ENCODE measurements at regions not wholly inside any gene's neighbourhood (a gene's known extent, or its start where the extent isn't known, plus 50 kb on each side); places are given as distances from the start of the nearest gene placed in this dataset.
"Not testable (repeated sequence)": the region's sequence is repeated elsewhere in the genome, so short reads cannot be mapped to it uniquely, and the experiment has no call there.

- Histone ChIP-seq H3K4me1 (ENCODE audit: control insufficient read depth in 1 of 2, insufficient read depth in 1 of 2, low read depth in 1 of 2, low read length in 1 of 2) (no peaks in the 10 kb centered on the region), H3K36me3 (no peaks in the 10 kb centered on the region), H3K27ac (no peak overlapping the region), H3K4me3 (ENCODE audit: low read depth in 1 of 2, low read length in 1 of 2) (no peak overlapping the region), H3K9me3 (no peaks in the 10 kb centered on the region), H3K27me3 (no peaks in the 10 kb centered on the region)
- TF ChIP-seq CTCF (IDR thresholded peaks at IDR 0.05), result no peak
These were observed 1018.8 kb downstream of the PLA2G4A start for GRCh38 chr1:187847531-187847930.

DNA sequence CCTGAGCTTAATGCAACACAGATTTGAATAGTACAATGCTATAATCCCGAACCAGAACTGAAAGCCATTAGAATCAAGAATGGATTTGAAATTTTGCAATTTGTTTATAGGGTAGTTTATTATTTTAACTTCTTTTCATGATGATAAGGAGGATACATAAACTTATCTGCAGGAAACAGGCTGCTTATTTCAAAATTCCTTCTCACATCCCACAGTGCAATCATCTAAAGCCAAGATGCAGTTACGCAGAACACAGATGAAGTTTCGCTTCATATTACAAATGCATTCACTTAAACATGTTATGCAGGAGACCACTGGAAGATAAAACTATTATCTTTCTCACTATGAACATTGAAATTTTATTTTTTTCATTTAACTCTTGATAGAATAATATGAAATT is 1019.6 kb downstream of the PLA2G4A start:
- H3K27ac ChIP-seq, result no peak overlapping the region
- H3K27me3 ChIP-seq, result no peaks in the 10 kb centered on the region
- H3K4me3 ChIP-seq (ENCODE audit: low read depth in 1 of 2, low read length in 1 of 2), result no peak overlapping the region
- H3K9me3 ChIP-seq, result no peaks in the 10 kb centered on the region
- H3K36me3 ChIP-seq, result no peaks in the 10 kb centered on the region
- no peak for TF ChIP-seq CTCF (IDR thresholded peaks at IDR 0.05)
- no peaks in the 10 kb centered on the region for H3K4me1 ChIP-seq (ENCODE audit: control insufficient read depth in 1 of 2, insufficient read depth in 1 of 2, low read depth in 1 of 2, low read length in 1 of 2)

DNA sequence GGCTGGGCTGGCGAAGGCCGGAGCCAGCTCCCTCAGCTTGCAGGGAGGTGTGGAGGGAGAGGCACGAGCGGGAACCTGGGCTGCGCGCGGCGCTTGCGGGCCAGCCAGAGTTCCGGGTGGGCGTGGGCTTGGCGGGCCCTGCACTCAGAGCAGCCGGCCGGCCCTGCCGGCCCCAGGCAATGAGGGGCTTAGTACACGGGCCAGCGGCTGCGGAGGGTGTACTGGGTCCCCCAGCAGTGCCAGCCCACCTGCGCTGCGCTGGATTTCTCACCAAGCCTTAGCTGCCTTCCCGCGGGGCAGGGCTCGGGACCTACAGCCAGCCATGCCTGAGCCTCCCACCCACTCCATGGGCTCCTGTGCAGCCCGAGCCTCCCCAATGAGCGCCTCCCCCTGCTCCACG is 1021.4 kb downstream of the PLA2G4A start:
- not testable (repeated sequence) for H3K4me3 ChIP-seq (ENCODE audit: low read depth in 1 of 2, low read length in 1 of 2); H3K27me3 ChIP-seq; H3K9me3 ChIP-seq; H3K27ac ChIP-seq; H3K36me3 ChIP-seq; H3K4me1 ChIP-seq (ENCODE audit: control insufficient read depth in 1 of 2, insufficient read depth in 1 of 2, low read depth in 1 of 2, low read length in 1 of 2)

GRCh38 chr1:187853505-187853904 is 1024.8 kb downstream of the PLA2G4A start:
- H3K9me3 ChIP-seq, result no peaks in the 10 kb centered on the region
- no peak overlapping the region for H3K27ac ChIP-seq
- H3K36me3 ChIP-seq, result no peaks in the 10 kb centered on the region
- no peak overlapping the region for H3K4me3 ChIP-seq (ENCODE audit: low read depth in 1 of 2, low read length in 1 of 2)
- no peaks in the 10 kb centered on the region for H3K4me1 ChIP-seq (ENCODE audit: control insufficient read depth in 1 of 2, insufficient read depth in 1 of 2, low read depth in 1 of 2, low read length in 1 of 2)
- TF ChIP-seq CTCF (IDR thresholded peaks at IDR 0.05), result no peak
- H3K27me3 ChIP-seq, result no peaks in the 10 kb centered on the region

DNA sequence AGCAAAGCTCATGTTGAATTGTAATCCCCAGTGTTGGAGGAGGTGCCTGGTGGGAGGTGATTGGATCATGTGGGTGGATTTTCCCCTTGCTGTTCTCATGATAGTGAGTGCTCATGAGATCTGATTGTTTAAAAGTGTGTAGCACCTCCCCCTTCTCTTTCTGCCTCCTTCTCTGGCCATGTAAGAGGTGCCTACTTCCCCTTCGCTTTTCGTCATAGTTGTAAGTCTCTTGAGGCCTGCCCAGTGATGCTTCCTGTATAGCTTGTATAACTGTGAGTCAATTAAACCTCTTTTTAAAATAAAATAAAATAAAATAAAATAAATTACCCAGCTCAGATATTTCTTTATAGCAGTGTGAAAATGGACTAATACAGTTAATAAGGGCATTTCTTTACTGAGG is 1025.7 kb downstream of the PLA2G4A start:
- Histone ChIP-seq H3K4me1 (ENCODE audit: control insufficient read depth in 1 of 2, insufficient read depth in 1 of 2, low read depth in 1 of 2, low read length in 1 of 2) (no peaks in the 10 kb centered on the region), H3K36me3 (no peaks in the 10 kb centered on the region), H3K27ac (no peak overlapping the region), H3K27me3 (no peaks in the 10 kb centered on the region), H3K4me3 (ENCODE audit: low read depth in 1 of 2, low read length in 1 of 2) (no peak overlapping the region), H3K9me3 (no peaks in the 10 kb centered on the region)
- TF ChIP-seq CTCF (IDR thresholded peaks at IDR 0.05), result no peak

GRCh38 chr1:187862506-187862905 is 1033.8 kb downstream of the PLA2G4A start:
- Histone ChIP-seq H3K4me1 (ENCODE audit: control insufficient read depth in 1 of 2, insufficient read depth in 1 of 2, low read depth in 1 of 2, low read length in 1 of 2) (no peaks in the 10 kb centered on the region), H3K9me3 (no peaks in the 10 kb centered on the region), H3K27ac (no peak overlapping the region), H3K4me3 (ENCODE audit: low read depth in 1 of 2, low read length in 1 of 2) (no peak overlapping the region), H3K27me3 (no peaks in the 10 kb centered on the region), H3K36me3 (no peaks in the 10 kb centered on the region)
- no peak for TF ChIP-seq CTCF (IDR thresholded peaks at IDR 0.05)

Data from neutrophil (primary cell).